GM23248 (cell line): ENCODE measurements at regions not wholly inside any gene's neighbourhood (a gene's known extent, or its start where the extent isn't known, plus 50 kb on each side); places are given as distances from the start of the nearest gene placed in this dataset.

Experiments used
- EZH2 ChIP-seq: fragments of 200-600 bp; sonication (generic); IDR thresholded peaks from 2 replicates; pipeline ENCODE4 v1.6.1; 2018; ENCODE audit warnings: antibody characterized with exemption, mild to moderate bottlenecking; ENCODE audit not compliant: insufficient read depth, poor library complexity, severe bottlenecking
- EZH2phosphoT487 ChIP-seq: fragments of 200-600 bp; sonication (generic); IDR thresholded peaks from 2 replicates; pipeline ENCODE4 v1.6.1; 2018; ENCODE audit warnings: antibody characterized with exemption, moderate library complexity, mild to moderate bottlenecking, low read depth; ENCODE audit not compliant: insufficient read depth

- TF ChIP-seq EZH2 (no peak), EZH2phosphoT487 (no peak)
These were observed 76.1 kb upstream of the RTL6 start for GRCh38 chr22:44574057-44574639.
